B cell (primary cell): ENCODE measurements at regions not wholly inside any gene's neighbourhood (a gene's known extent, or its start where the extent isn't known, plus 50 kb on each side); places are given as distances from the start of the nearest gene placed in this dataset.

Experiments
- ATAC-seq: fragments of 200-7000 bp; cut with Tn5 transposase; one replicate; pipeline ENCODE4 v1.10.0; 2021; ENCODE audit warnings: low read depth, mild to moderate bottlenecking, moderate number of reproducible peaks, moderate library complexity
- CTCF ChIA-PET: fragments of 350-600 bp; sonication (Branson Sonifier 250); formaldehyde crosslinking; loops from one replicate; lab custom pipeline; 2021; ENCODE audit warnings: antibody characterized with exemption, inconsistent platforms; lab: Charles Lee
- POLR2A ChIA-PET: fragments of 350-600 bp; sonication (Branson Sonifier 250); formaldehyde crosslinking; loops from one replicate; lab custom pipeline; 2021; ENCODE audit warnings: antibody characterized with exemption; lab: Charles Lee
- DNase-seq: peaks from one replicate; pipeline ENCODE4 v3.0.0; 2013
- H2AFZ ChIP-seq: 2 replicates; pipeline ENCODE4 v1.6.1; 2012; ENCODE audit warnings: mild to moderate bottlenecking, low read depth, low read length; ENCODE audit not compliant: insufficient read depth, poor library complexity, severe bottlenecking
- H3K27ac ChIP-seq, 2 donors: 1 replicate in 1 of 2; 2 replicates in 1 of 2; pipeline ENCODE4 v1.5.1; 2012 to 2013; ENCODE audit warnings: low read length in 2 of 2, mild to moderate bottlenecking in 2 of 2, moderate library complexity in 1 of 2
- H3K27me3 ChIP-seq, 4 experiments: fragments of 200-600 bp in 1 of 4; sonication (generic) in 1 of 4; replicated peaks in 1 of 4; 1 replicate in 2 of 4; 2 replicates in 2 of 4; pipeline versions ENCODE4 v1.6.1 to v1.7.0; 2013 to 2016; ENCODE audit warnings: low read length in 3 of 4, mild to moderate bottlenecking in 2 of 4, mixed read lengths in 1 of 4, moderate library complexity in 1 of 4; ENCODE audit not compliant: insufficient read depth in 4 of 4, control insufficient read depth in 3 of 4; ENCODE audit errors: control extremely low read depth in 1 of 4
- H3K36me3 ChIP-seq, 2 experiments: replicated peaks in 1 of 2; 1 replicate in 1 of 2; 2 replicates in 1 of 2; pipeline versions ENCODE4 v1.6.1 to v1.7.1; 2013; ENCODE audit warnings: low read length in 1 of 2; ENCODE audit not compliant: insufficient read depth in 2 of 2, control insufficient read depth in 1 of 2; ENCODE audit errors: control extremely low read depth in 1 of 2, extremely low read depth in 1 of 2
- H3K4me1 ChIP-seq, 2 donors: fragments of 200-600 bp in 1 of 2; sonication (generic) in 1 of 2; 1 replicate in 1 of 2; 2 replicates in 1 of 2; pipeline versions ENCODE4 v1.5.1 to v1.6.1; 2013 to 2017; ENCODE audit warnings: low read length in 2 of 2; ENCODE audit not compliant: control insufficient read depth in 2 of 2, insufficient read depth in 2 of 2
- H3K4me2 ChIP-seq: replicated peaks from 2 replicates; pipeline ENCODE3; 2012; ENCODE audit warnings: mild to moderate bottlenecking, low read depth, low read length; ENCODE audit not compliant: poor library complexity, severe bottlenecking
- H3K4me3 ChIP-seq, 5 experiments: fragments of 200-600 bp in 1 of 5; sonication (generic) in 1 of 5; 1 replicate in 3 of 5; 2 replicates in 2 of 5; pipeline versions ENCODE4 v1.5.1 to v1.7.0; 2011 to 2016; ENCODE audit warnings: low read length in 4 of 5, mild to moderate bottlenecking in 4 of 5, low read depth in 2 of 5, control low read depth in 1 of 5, moderate library complexity in 1 of 5; ENCODE audit not compliant: insufficient read depth in 1 of 5; ENCODE audit errors: control extremely low read depth in 1 of 5, extremely low read depth in 1 of 5
- H3K79me2 ChIP-seq: fragments of 200-600 bp; sonication (generic); one replicate; pipeline ENCODE4 v1.6.0; 2016; ENCODE audit warnings: low read length; ENCODE audit not compliant: control insufficient read depth, insufficient read depth
- H3K9ac ChIP-seq: fragments of 200-600 bp; sonication (generic); 2 replicates; pipeline ENCODE4 v1.6.1; 2017; ENCODE audit warnings: mild to moderate bottlenecking, low read length, moderate library complexity
- H3K9me3 ChIP-seq, 3 donors: one replicate each; pipeline versions ENCODE4 v1.6.1 to v1.7.1; 2013; ENCODE audit warnings: low read length in 2 of 3; ENCODE audit not compliant: control insufficient read depth in 2 of 3, insufficient read depth in 1 of 3; ENCODE audit errors: control extremely low read depth in 1 of 3
- H4K20me1 ChIP-seq: 2 replicates; pipeline ENCODE4 v1.6.0; 2012; ENCODE audit warnings: mild to moderate bottlenecking, low read length; ENCODE audit not compliant: insufficient read depth, control insufficient read depth, poor library complexity, severe bottlenecking
- H3K27ac Mint-ChIP-seq: one replicate; pipeline ENCODE4 v1.8.0; 2021; ENCODE audit warnings: mixed read lengths
- H3K27me3 Mint-ChIP-seq: one replicate; pipeline ENCODE4 v1.8.0; 2021; ENCODE audit warnings: mixed read lengths
- H3K4me1 Mint-ChIP-seq: one replicate; pipeline ENCODE4 v1.8.0; 2021; ENCODE audit warnings: mixed read lengths
- H3K4me3 Mint-ChIP-seq: one replicate; pipeline ENCODE4 v1.8.0; 2021; ENCODE audit warnings: mixed read lengths
- H3K9me3 Mint-ChIP-seq: one replicate; pipeline ENCODE4 v1.8.0; 2022; ENCODE audit warnings: mixed read lengths; ENCODE audit not compliant: insufficient read depth
- EZH2 ChIP-seq: IDR thresholded peaks from 2 replicates; pipeline ENCODE4 v1.6.1; 2012; ENCODE audit warnings: borderline replicate concordance, low read depth, mild to moderate bottlenecking, moderate library complexity, low read length; ENCODE audit not compliant: insufficient read depth, poor library complexity, severe bottlenecking
- WGBS: methylation state at CpG from one replicate; pipeline ENCODE4 v1.1.5; 2013; ENCODE audit warnings: missing lambda C conversion rate; ENCODE audit not compliant: insufficient coverage; 5-methylcytosine and 5-hydroxymethylcytosine counted together
- intact Hi-C: fragments of 100-400 bp; cut with micrococcal nuclease; formaldehyde crosslinking; loops from one replicate; pipeline ENCODE4 v1.10.0; 2022
- TF ChIP-seq, protein P1 (sequence below): fragments of 200-600 bp; IDR thresholded peaks from one replicate; pipeline ENCODE4 v1.8.0; 2022; ENCODE audit warnings: antibody characterized with exemption, mild to moderate bottlenecking

DNA sequence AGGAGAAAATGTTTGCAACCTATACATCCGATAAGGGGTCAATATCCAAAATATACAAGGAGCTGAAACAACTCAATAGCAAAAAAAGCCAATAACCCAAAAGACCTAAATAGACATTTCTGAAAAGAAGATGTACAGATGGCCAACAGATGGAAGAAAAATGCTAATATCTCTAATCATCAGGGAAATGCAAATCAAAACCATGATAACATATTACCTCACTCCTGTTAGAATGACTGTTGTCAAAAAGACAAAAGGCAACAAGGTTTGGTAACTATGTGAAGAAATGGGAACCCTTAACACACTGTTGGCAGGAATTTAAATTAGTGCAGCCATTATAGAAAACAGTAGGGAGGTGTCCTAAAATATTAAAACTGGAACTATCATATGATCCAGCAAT lies 74.7 kb downstream of the LEPR start:
- Mint-ChIP-seq H3K27ac (no peak overlapping the region), H3K4me1 (no peaks in the 10 kb centered on the region), H3K9me3 (no peaks in the 10 kb centered on the region), H3K27me3 (peaks cover 15% of the 10 kb centered on the region), H3K4me3 (no peak overlapping the region)
- ATAC-seq = no peak
- Histone ChIP-seq H4K20me1 (no peaks in the 10 kb centered on the region), H3K27ac (no peak overlapping the region), H3K9ac (no peak overlapping the region), H2AFZ (no peak overlapping the region), H3K4me3 (no peak overlapping the region), H3K4me2 (no peak overlapping the region), H3K36me3 (no peaks in the 10 kb centered on the region), H3K9me3 (no peaks in the 10 kb centered on the region), H3K27me3 (no peaks in the 10 kb centered on the region), H3K4me1 (no peaks in the 10 kb centered on the region), H3K79me2 (no peaks in the 10 kb centered on the region)
- intact Hi-C loops = no loop called here
- no CpG with 5 or more reads among the region's 1 CpG for WGBS
- DNase-seq = no peak
- POLR2A ChIA-PET = no interaction called here
- no peak for TF ChIP-seq EZH2
- TF ChIP-seq, protein P1, sequence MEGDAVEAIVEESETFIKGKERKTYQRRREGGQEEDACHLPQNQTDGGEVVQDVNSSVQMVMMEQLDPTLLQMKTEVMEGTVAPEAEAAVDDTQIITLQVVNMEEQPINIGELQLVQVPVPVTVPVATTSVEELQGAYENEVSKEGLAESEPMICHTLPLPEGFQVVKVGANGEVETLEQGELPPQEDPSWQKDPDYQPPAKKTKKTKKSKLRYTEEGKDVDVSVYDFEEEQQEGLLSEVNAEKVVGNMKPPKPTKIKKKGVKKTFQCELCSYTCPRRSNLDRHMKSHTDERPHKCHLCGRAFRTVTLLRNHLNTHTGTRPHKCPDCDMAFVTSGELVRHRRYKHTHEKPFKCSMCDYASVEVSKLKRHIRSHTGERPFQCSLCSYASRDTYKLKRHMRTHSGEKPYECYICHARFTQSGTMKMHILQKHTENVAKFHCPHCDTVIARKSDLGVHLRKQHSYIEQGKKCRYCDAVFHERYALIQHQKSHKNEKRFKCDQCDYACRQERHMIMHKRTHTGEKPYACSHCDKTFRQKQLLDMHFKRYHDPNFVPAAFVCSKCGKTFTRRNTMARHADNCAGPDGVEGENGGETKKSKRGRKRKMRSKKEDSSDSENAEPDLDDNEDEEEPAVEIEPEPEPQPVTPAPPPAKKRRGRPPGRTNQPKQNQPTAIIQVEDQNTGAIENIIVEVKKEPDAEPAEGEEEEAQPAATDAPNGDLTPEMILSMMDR = no peak
- CTCF ChIA-PET = no interaction called here

DNA sequence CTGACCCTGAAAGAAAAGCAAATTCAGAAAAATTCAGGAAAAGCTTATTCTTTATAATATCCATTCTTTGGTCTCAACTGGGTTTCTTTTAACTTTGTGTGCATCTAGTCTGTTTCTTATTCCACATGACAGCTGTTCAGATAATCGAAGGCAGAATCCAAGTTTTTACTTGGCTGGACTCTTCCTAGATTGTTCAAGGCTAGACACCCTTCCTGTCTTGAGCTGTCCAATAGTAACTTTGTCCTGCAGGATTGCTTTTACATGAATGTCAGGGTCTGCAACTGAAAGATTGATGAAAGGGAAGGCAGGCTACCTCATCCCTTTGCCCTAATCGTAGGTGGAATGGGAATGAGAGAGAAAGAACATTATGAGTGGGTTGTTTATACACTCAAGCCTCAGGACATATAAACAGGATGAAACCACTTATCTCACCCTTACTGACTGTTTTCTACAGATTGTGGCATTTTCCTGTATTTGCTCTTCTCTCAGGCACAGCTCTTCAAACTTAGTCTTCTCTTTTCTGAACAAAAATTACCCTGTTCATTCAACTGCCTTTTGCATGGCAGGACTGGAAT lies 76.9 kb downstream of the LEPR start:
- intact Hi-C loops = no loop called here

More for the DNA sequence above, 76.9 kb downstream of the LEPR start:
- Mint-ChIP-seq H3K4me1 (no peaks in the 10 kb centered on the region), H3K9me3 (no peaks in the 10 kb centered on the region), H3K27ac (no peak overlapping the region), H3K27me3 (peaks cover 10% of the 10 kb centered on the region), H3K4me3 (no peak overlapping the region)
- Histone ChIP-seq H3K4me2 (no peak overlapping the region), H3K9ac (no peak overlapping the region), H3K4me1 (no peaks in the 10 kb centered on the region), H3K4me3 (no peak overlapping the region), H4K20me1 (no peaks in the 10 kb centered on the region), H3K36me3 (no peaks in the 10 kb centered on the region), H3K79me2 (no peaks in the 10 kb centered on the region), H2AFZ (no peak overlapping the region), H3K27ac (no peak overlapping the region), H3K9me3 (no peaks in the 10 kb centered on the region), H3K27me3 (no peaks in the 10 kb centered on the region)
- TF ChIP-seq EZH2 = no peak
- TF ChIP-seq, protein P1 = no peak
- DNase-seq = no peak
- WGBS = 100% methylated on average over 1 of the region's 2 CpGs
- no peak for ATAC-seq
- ChIA-PET POLR2A (no interaction called here), CTCF (no interaction called here)
